HUES48 (cell line): ENCODE measurements at regions not wholly inside any gene's neighbourhood (a gene's known extent, or its start where the extent isn't known, plus 50 kb on each side); places are given as distances from the start of the nearest gene placed in this dataset.

Source experiments
- H3K27ac ChIP-seq: one replicate; pipeline ENCODE4 v1.7.0; 2013; ENCODE audit warnings: low read depth, low read length, inconsistent platforms
- H3K27me3 ChIP-seq: 2 replicates; pipeline ENCODE4 v1.6.1; 2013; ENCODE audit warnings: mild to moderate bottlenecking, low read length; ENCODE audit not compliant: control insufficient read depth, insufficient read depth
- H3K36me3 ChIP-seq: 2 replicates; pipeline ENCODE4 v1.6.1; 2013; ENCODE audit warnings: low read length; ENCODE audit not compliant: control insufficient read depth, insufficient read depth
- H3K4me1 ChIP-seq: 2 replicates; pipeline ENCODE4 v1.6.1; 2013; ENCODE audit warnings: mild to moderate bottlenecking, low read length; ENCODE audit not compliant: control insufficient read depth, insufficient read depth
- H3K4me3 ChIP-seq: 2 replicates; pipeline ENCODE4 v1.5.1; 2013; ENCODE audit warnings: mild to moderate bottlenecking, low read depth, low read length
- H3K9ac ChIP-seq: 2 replicates; pipeline ENCODE4 v1.6.1; 2013; ENCODE audit warnings: mild to moderate bottlenecking, low read depth, low read length, moderate library complexity
- H3K9me3 ChIP-seq: 2 replicates; pipeline ENCODE4 v1.6.1; 2013; ENCODE audit warnings: low read length; ENCODE audit not compliant: control insufficient read depth, insufficient read depth

DNA sequence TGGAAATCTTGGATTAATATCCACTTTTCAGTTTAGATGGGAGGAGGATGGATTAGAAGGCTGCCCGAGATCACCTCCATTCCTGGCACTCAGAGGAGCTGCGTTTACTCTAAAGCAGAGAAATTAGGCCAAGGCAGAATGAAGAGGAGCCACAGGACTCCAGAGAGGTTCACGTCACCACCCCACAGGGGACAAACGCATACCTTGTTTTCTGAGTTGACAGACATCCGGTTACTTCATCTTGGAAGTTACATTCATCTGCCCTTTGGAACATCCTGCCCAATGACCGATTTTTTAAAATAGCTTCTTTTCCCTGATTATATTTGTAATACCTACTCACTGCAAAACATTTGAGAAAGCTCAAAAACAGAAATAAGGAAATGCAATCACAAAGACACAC, 220.0 kb downstream of the SOX9 start:
- Histone ChIP-seq H3K4me1 (peaks cover 19% of the 10 kb centered on the region), H3K36me3 (no peaks in the 10 kb centered on the region), H3K9me3 (no peaks in the 10 kb centered on the region), H3K9ac (no peak overlapping the region), H3K4me3 (no peak overlapping the region), H3K27me3 (no peaks in the 10 kb centered on the region), H3K27ac (no peak overlapping the region)

DNA sequence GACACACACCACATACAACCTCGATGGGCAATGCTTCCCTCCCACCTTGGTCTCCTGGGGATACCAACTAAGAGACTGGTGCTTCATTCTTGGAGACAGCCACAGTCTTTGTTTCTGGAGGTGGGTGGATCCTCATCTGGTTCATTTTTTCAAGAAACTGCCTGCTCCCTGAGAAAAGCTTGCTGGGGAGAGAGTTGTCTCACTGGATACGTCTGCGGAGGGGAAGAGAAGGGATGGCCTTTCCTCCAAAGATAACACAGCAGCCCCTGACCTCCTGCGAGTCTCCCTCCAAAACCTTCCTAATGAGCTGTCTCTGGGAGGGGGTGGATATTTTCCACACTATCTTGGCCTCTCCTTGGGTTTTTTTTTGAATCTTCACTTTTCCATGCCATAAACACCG, 221.2 kb downstream of the SOX9 start:
- no peak overlapping the region for H3K4me3 ChIP-seq
- H3K36me3 ChIP-seq: no peaks in the 10 kb centered on the region
- H3K27ac ChIP-seq: no peak overlapping the region
- H3K9ac ChIP-seq: no peak overlapping the region
- no peaks in the 10 kb centered on the region for H3K9me3 ChIP-seq
- H3K4me1 ChIP-seq: peaks cover 14% of the 10 kb centered on the region
- no peaks in the 10 kb centered on the region for H3K27me3 ChIP-seq

DNA sequence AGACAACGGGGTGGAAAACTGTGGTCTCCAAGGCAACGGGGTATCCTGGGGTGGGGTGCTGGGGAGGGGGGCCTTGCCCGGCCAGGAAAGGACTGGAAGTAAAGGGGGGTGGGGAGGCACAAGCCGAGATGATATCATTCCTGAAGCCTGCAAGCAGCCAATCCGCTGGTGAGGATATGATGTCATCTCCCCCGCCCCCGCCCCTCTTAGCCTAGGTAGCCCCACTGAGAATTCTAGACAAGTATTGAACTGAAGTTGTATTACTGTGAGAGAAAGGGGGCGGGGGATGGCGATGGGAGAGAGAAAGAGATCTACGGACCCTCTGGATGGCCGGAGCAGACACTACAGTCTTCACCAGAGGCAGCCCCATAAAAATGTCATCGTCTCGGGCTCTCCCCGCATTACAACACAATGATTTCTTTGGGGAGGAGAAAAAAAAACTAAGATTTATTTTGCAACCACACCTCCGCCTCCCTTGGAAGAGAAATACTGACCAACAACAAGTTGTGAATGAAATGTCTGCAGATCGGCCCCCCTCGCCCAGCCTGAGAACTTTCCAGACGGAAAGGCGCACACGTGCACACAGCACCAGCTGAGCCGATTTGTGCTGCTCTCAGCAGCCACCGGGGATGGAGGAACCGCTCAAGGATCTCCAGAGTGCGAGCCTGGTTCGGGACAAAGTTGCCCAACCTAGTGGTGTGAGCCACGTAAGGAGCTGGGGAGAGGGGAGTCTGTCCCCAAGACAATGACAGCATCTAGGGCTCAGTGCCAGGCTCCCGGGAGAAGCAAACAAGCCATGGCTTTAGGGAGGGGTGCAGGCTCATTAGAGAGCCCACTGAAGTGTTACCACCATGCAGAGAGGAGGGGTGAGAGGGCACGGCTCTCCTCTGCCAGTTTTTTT, 222.1 kb downstream of the SOX9 start:
- no peak overlapping the region for H3K9ac ChIP-seq
- no peaks in the 10 kb centered on the region for H3K36me3 ChIP-seq
- H3K27me3 ChIP-seq: no peaks in the 10 kb centered on the region
- H3K27ac ChIP-seq: no peak overlapping the region
- H3K9me3 ChIP-seq: no peaks in the 10 kb centered on the region
- no peak overlapping the region for H3K4me3 ChIP-seq
- H3K4me1 ChIP-seq: peaks cover 14% of the 10 kb centered on the region

DNA sequence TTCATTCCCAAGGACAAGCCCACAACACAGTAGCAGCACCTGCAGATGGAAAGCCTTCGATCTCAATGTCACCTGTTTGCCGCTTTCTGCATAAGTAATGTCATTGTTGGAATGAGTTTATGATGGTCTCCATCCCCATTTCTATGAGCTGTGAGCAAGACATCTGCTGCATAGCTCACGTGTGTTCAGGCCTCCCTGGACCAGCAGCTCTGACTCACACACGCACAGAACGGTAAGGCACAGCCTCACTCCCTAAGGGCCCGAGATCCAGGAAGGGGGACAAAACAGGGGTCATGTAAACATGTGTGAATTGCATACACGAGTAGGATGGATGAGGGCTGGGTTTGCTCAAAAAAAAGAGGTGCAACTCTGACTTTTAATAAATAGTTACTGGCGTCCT, 223.1 kb downstream of the SOX9 start:
- no peak overlapping the region for H3K27ac ChIP-seq
- H3K4me1 ChIP-seq: peaks cover 9% of the 10 kb centered on the region
- H3K4me3 ChIP-seq: no peak overlapping the region
- H3K36me3 ChIP-seq: no peaks in the 10 kb centered on the region
- no peak overlapping the region for H3K9ac ChIP-seq
- no peaks in the 10 kb centered on the region for H3K9me3 ChIP-seq
- H3K27me3 ChIP-seq: no peaks in the 10 kb centered on the region

DNA sequence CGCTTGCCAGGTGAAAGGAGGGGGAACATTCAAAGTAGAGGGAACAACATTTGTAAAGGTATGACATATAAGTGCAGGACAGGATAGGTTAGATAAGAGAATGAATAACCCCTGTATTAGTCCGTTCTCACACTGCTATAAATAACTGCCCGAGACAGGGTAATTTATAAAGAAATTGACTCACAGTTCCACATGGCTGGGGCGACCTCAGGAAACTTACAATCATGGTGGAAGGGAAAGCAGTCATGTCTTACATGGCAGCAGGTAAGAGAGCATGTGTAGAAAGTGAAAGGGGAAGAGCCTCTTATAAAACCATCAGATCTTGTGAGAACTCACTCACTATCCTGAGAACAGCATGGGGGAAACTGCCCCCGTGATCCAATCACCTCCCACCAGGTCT, 223.8 kb downstream of the SOX9 start:
- no peak overlapping the region for H3K9ac ChIP-seq
- no peaks in the 10 kb centered on the region for H3K9me3 ChIP-seq
- no peak overlapping the region for H3K27ac ChIP-seq
- H3K36me3 ChIP-seq: no peaks in the 10 kb centered on the region
- no peaks in the 10 kb centered on the region for H3K27me3 ChIP-seq
- peaks cover 9% of the 10 kb centered on the region for H3K4me1 ChIP-seq
- no peak overlapping the region for H3K4me3 ChIP-seq

DNA sequence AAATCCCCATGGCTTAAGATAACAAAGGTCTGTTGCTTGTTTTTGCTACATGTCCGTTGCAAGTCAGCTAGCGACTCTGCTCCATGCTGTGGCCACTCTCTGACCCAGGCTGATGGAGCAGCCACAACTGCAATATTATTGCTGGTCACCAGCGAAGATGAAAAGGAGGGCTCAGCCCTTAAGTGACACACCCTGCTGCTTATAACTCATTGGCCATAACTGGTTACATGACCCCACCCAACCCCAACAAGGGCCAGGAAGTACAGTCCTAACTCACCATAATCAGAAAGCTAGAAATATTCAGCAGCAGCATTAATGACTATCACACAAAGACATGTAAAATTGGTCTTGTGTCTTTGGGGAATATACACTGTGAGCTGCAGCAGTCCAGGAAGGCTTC, 224.3 kb downstream of the SOX9 start:
- H3K27ac ChIP-seq: no peak overlapping the region
- no peaks in the 10 kb centered on the region for H3K27me3 ChIP-seq
- no peak overlapping the region for H3K9ac ChIP-seq
- H3K9me3 ChIP-seq: no peaks in the 10 kb centered on the region
- peaks cover 9% of the 10 kb centered on the region for H3K4me1 ChIP-seq
- H3K4me3 ChIP-seq: no peak overlapping the region
- H3K36me3 ChIP-seq: no peaks in the 10 kb centered on the region

DNA sequence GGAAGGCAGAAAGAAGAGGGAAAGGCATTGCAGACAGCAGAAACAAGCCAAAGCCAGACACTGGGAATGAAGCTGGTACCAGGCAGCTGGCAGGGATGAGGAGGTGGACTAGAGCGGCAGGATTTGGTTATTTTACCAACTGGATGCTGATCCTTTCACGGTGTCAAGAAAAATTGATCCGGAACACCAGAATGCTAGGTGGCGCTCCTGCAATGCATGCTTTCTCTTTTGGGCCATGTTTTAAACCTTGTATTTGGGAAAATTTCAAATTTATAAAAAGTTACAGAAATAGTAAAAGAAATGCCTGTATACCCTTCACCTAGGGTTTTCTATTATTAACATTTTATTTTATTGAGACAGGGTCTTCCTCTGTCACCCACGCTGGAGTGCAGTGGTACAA, 224.7 kb downstream of the SOX9 start:
- no peaks in the 10 kb centered on the region; the same call in 1 of the 2 replicates for H3K27me3 ChIP-seq
- H3K4me3 ChIP-seq: no peak overlapping the region
- H3K4me1 ChIP-seq: peaks cover 9% of the 10 kb centered on the region
- no peaks in the 10 kb centered on the region for H3K36me3 ChIP-seq
- H3K27ac ChIP-seq: no peak overlapping the region
- no peak overlapping the region for H3K9ac ChIP-seq
- H3K9me3 ChIP-seq: no peaks in the 10 kb centered on the region

DNA sequence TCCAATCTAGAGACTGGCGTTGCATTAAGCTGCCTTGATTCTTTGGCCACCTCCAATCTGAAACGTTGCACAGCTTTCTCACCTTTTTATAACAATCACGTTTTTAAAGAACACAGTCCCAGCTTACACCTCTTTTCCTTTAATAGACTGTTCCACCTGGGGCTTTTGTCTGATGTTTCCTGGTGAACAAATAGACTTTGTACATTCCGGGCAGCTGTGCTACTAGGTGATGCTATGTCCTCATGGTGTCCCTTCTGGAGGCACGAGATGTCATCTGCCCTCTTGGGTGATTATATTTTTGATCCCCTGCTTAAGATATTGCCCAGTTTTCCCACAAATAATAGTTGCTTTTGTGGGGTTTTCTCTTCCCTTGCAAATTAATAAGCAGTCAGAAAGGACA, 225.5 kb downstream of the SOX9 start:
- no peak overlapping the region for H3K4me3 ChIP-seq
- no peaks in the 10 kb centered on the region for H3K9me3 ChIP-seq
- no peaks in the 10 kb centered on the region for H3K36me3 ChIP-seq
- no peak overlapping the region for H3K27ac ChIP-seq
- H3K4me1 ChIP-seq: peaks cover 9% of the 10 kb centered on the region
- H3K9ac ChIP-seq: no peak overlapping the region
- no peaks in the 10 kb centered on the region; the same call in 1 of the 2 replicates for H3K27me3 ChIP-seq

DNA sequence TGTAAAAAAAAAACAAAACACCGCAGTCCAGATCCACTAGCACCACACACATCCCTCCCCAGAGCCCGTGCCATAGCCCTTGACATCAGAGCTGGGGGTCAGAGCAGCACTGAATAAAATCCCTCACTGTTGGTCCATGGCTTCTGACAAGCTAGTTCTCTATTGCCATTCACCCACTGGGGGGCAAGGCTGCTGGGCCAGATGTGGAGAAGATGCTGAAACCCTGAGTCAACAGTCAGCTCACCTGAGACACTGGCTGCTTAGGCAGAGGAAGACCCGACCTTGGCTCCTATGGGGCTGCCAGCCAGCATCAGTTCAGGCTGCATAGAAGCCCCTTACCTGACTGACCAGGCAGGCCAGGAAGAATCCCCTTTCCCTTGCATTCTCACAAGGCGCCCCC, 228.2 kb downstream of the SOX9 start:
- Histone ChIP-seq H3K9me3 (no peaks in the 10 kb centered on the region), H3K36me3 (no peaks in the 10 kb centered on the region), H3K27ac (no peak overlapping the region), H3K4me3 (no peak overlapping the region), H3K27me3 (no peaks in the 10 kb centered on the region; the same call in 1 of the 2 replicates), H3K9ac (no peak overlapping the region), H3K4me1 (no peaks in the 10 kb centered on the region)

DNA sequence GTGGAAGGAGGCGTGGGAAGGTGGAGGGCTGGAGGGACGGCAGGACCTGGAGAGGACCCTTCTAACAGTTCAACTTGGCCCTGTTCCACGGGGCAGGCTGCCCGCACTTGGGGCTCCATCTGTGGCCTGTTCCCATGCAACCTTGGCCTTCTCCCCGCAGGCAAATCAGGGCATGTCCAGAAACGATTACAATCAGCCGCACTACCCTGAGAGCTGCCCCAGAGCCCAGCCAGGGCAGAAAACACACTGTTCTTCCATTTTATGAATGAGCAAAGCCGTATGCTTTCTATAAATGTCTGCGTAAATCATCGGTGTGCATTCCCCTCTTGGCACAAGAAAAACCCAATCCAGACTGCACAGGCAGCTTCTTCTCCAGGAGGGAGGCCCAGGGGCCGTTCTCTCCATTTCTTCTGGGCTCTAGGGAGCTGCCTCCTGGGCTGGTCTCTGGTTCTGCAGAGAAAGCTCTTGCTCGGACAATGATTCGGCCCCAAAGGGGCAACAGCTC, 228.7 kb downstream of the SOX9 start:
- H3K36me3 ChIP-seq: no peaks in the 10 kb centered on the region
- no peak overlapping the region for H3K9ac ChIP-seq
- H3K9me3 ChIP-seq: no peaks in the 10 kb centered on the region
- H3K4me1 ChIP-seq: no peaks in the 10 kb centered on the region
- H3K4me3 ChIP-seq: no peak overlapping the region
- no peaks in the 10 kb centered on the region; the same call in 1 of the 2 replicates for H3K27me3 ChIP-seq
- H3K27ac ChIP-seq: no peak overlapping the region

DNA sequence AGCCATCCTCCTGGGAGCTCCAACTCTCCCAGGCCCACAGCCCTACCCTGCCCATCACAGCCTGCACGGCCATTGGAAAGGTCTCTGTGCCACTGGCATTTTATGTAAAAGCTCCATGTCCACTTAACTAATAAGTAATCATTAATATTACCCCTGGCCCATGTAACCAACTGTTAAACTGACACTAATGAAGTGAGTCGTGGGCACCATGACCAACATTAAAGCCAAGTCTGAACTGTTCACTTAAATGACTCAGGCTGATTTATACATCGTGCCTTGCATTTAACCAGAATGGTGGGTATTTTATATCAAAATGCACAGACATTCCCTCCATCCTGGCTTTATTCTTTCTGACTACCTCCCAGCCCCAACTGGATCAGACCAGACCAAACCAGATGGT, 229.3 kb downstream of the SOX9 start:
- H3K27me3 ChIP-seq: no peaks in the 10 kb centered on the region; the same call in 1 of the 2 replicates
- H3K9ac ChIP-seq: no peak overlapping the region
- no peak overlapping the region for H3K4me3 ChIP-seq
- no peaks in the 10 kb centered on the region for H3K9me3 ChIP-seq
- H3K36me3 ChIP-seq: no peaks in the 10 kb centered on the region
- H3K4me1 ChIP-seq: no peaks in the 10 kb centered on the region
- no peak overlapping the region for H3K27ac ChIP-seq
